ENCODE measurements at regions not wholly inside any gene's neighbourhood (a gene's known extent, or its start where the extent isn't known, plus 50 kb on each side); places are given as distances from the start of the nearest gene placed in this dataset.

GRCh38 chr5:148759101-148759500 lies 67.3 kb upstream of the ADRB2 start:
- no peak for DNase-seq
- no peaks in the 10 kb centered on the region for H3K4me1 ChIP-seq
- intact Hi-C loops (cut with DNase I; ENCODE audit: low total_unique reads) = no loop called here
- TF ChIP-seq CTCF (IDR thresholded peaks at IDR 0.05) (no peak), POLR2A (IDR thresholded peaks at IDR 0.05) (no peak)
- H3K4me3 ChIP-seq = no peak overlapping the region
- no peak overlapping the region for H3K27ac ChIP-seq
- no peaks in the 10 kb centered on the region for H3K27me3 ChIP-seq
- H3K36me3 ChIP-seq = no peaks in the 10 kb centered on the region
- no peaks in the 10 kb centered on the region for H3K9me3 ChIP-seq

- Histone ChIP-seq H3K4me3 (no peak overlapping the region), H3K9me3 (no peaks in the 10 kb centered on the region), H3K27ac (no peak overlapping the region), H3K27me3 (no peaks in the 10 kb centered on the region), H3K36me3 (no peaks in the 10 kb centered on the region), H3K4me1 (no peaks in the 10 kb centered on the region)
- intact Hi-C loops (cut with DNase I; ENCODE audit: low total_unique reads) = no loop called here
- TF ChIP-seq CTCF (IDR thresholded peaks at IDR 0.05) = no peak
- TF ChIP-seq POLR2A (IDR thresholded peaks at IDR 0.05) = no peak
- no peak for DNase-seq
Measured at GRCh38 chr5:148760945-148761638, 65.3 kb upstream of the ADRB2 start.

- Histone ChIP-seq H3K4me3 (no peak overlapping the region), H3K4me1 (no peaks in the 10 kb centered on the region), H3K27ac (no peak overlapping the region), H3K27me3 (no peaks in the 10 kb centered on the region), H3K9me3 (no peaks in the 10 kb centered on the region), H3K36me3 (no peaks in the 10 kb centered on the region)
- no peak for DNase-seq
- intact Hi-C loops (cut with DNase I; ENCODE audit: low total_unique reads) = no loop called here
- TF ChIP-seq POLR2A (IDR thresholded peaks at IDR 0.05) = no peak
Measured at GRCh38 chr5:148763996-148764395, 62.4 kb upstream of the ADRB2 start.

- Histone ChIP-seq H3K4me3 (no peak overlapping the region), H3K9me3 (no peaks in the 10 kb centered on the region), H3K27ac (no peak overlapping the region), H3K36me3 (no peaks in the 10 kb centered on the region), H3K27me3 (no peaks in the 10 kb centered on the region), H3K4me1 (no peaks in the 10 kb centered on the region)
- TF ChIP-seq CTCF (IDR thresholded peaks at IDR 0.05) (no peak), POLR2A (IDR thresholded peaks at IDR 0.05) (no peak)
- intact Hi-C loops (cut with DNase I; ENCODE audit: low total_unique reads) = no loop called here
- DNase-seq = no peak
Measured at GRCh38 chr5:148765061-148765460, 61.4 kb upstream of the ADRB2 start.

- Histone ChIP-seq H3K36me3 (no peaks in the 10 kb centered on the region), H3K27ac (no peak overlapping the region), H3K4me1 (no peaks in the 10 kb centered on the region), H3K9me3 (no peaks in the 10 kb centered on the region), H3K4me3 (no peak overlapping the region), H3K27me3 (no peaks in the 10 kb centered on the region)
- intact Hi-C loops (cut with DNase I; ENCODE audit: low total_unique reads) = no loop called here
- TF ChIP-seq CTCF (IDR thresholded peaks at IDR 0.05) (no peak), POLR2A (IDR thresholded peaks at IDR 0.05) (no peak)
- no peak for DNase-seq
Measured at GRCh38 chr5:148768806-148769415, 57.5 kb upstream of the ADRB2 start.
